HG03558 (cell line): ENCODE measurements at regions not wholly inside any gene's neighbourhood (a gene's known extent, or its start where the extent isn't known, plus 50 kb on each side); places are given as distances from the start of the nearest gene placed in this dataset.
"Not testable (repeated sequence)": the region's sequence is repeated elsewhere in the genome, so short reads cannot be mapped to it uniquely, and the experiment has no call there.

Experiments
- ATAC-seq: cut with Tn5 transposase; IDR thresholded peaks from one replicate; pipeline ENCODE4 v1.9.1; 2021; ENCODE audit warnings: moderate number of reproducible peaks; ENCODE audit not compliant: unreplicated experiment; ENCODE audit errors: extremely low read depth

DNA sequence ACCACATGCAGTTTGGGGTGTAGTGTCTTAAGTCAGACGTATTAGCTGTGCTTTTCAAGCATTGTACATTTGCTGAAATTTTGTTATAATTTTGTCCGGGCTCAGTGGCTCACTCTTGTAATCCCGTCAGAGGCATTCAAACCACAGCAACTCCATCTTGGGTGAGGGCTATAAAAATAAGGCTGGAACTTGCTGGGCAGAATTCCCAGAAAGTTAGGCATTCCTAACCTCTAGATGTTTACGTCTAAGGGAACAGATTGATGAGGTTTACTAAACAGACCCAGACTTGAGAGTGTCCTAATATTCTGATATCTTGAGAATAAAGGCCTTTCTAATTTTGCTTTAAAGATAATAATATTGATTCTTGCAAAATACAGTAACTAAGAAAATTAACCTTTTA lies 957.8 kb downstream of the NXPH1 start:
- no peak for ATAC-seq

DNA sequence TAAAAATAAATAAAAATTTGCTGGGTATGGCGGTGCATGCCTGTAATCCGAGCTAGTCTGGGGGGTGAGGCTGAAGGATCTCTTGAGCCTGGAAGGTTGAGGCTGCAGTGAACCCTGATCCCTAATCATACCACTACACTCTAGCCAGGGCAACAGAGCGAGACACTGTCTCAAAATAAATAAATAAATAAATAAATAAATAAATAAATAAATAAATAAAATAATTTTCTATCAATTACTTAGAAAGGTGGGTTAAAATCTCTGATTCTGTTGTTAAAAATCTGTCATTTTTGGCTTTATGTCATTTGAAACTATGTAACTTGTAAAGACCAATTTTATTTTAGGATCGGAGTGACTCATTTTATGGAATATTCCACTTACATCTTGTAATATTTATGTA lies 958.6 kb downstream of the NXPH1 start:
- ATAC-seq, result no peak

DNA sequence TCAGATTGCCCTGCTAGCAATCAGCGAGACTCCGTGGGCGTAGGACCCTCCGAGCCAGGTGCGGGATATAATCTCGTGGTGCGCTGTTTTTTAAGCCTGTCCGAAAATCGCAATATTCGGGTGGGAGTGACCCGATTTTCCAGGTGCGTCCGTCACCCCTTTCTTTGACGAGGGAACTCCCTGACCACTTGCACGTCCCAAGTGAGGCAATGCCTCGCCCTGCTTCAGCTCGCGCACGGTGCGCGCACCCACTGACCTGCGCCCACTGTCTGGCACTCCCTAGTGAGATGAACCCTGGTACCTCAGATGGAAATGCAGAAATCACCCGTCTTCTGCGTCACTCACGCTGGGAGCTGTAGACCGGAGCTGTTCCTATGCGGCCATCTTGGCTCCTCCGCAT lies 971.0 kb downstream of the NXPH1 start:
- not testable (repeated sequence) for ATAC-seq

DNA sequence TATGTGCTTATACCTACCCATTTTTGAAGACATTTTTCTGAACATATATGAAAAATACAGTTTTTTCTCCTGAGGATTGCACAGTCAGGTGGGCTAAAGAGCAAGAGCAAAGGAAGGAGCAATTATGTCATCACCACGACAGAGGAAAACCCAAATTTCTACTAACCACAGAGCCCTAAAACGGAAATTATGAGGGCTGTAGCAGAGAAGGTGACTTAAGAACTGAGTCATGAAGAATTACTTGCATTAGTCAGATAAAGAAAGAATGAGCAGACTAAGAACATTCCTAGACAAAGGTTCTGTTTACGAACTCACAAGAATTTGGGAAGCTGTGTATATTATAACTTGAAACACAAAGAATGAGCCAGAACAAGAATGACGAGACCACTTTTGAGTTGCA lies 974.4 kb downstream of the NXPH1 start:
- ATAC-seq, result no peak

DNA sequence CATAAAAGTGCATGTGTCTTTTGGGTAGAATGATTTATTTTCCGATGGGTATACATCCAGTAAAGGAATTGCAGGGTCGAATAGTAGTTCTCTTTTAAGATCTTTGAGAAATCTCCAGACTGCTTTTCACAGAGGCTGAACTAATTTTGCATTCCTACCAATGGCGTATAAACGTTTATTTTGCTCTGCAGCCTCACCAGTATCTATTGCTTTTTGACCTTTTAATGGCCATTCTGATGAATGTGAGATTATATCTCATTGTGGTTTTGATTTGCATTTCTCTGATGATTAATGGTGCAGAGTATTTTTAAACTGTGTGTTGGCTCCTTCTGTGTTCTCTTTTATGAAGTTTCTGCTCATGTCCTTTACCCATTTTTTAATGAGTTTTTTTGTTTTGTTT lies 1020.1 kb downstream of the NXPH1 start:
- ATAC-seq, result no peak

DNA sequence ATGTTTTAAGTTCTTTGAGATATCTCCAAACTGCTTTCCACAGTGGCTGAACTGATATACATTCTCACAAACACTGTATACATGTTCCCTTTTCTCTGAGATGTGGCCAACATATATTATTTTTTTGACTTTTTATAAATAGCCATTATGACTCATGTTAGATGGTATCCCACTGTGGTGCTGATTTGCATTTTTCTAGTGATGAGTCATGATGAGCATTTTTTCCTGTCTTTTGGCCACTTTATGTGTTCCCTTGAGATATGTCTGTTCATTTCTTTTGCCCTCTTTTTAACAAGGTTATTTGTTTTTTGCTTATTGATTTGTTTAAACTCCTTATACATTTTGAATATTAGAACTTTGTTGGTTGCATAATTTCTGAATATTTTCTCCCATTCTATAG lies 1055.1 kb downstream of the NXPH1 start:
- ATAC-seq, result no peak

DNA sequence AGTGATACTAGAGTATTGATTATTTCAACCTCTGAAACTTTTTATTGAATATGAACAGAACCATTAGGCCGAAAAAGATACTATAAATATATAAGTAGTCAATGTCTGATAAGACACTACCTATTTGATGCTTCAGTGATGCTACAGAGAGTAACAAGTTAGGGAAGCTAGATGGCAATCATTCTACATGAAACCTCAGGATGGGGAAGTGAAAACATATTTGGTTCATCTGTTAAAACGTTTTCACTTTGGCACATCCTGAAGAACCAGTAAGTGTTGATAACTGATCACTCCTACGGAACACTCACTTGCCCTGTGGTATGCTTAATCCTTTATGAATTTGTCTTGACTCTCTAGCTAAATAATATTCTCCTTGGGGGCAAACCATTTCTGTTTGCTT lies 1064.9 kb downstream of the NXPH1 start:
- ATAC-seq, result no peak

DNA sequence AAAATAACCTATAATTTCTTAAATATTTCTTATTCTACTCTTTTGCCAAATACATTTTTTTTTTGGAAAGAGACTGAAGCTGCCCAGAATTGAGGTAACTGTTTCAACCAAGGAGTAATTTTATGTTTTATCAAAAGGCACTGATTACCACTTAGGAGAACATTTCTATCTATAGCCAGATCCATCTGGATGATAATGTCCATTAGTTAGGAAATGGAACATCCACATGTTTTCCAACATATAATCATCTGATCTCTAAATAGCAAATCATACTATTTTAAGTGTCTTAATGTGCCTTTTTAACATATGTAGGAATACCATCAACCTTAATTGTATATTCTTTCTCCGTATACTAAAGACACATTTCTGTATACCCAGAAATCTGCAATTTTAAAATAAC lies 1068.9 kb downstream of the NXPH1 start:
- no peak for ATAC-seq

DNA sequence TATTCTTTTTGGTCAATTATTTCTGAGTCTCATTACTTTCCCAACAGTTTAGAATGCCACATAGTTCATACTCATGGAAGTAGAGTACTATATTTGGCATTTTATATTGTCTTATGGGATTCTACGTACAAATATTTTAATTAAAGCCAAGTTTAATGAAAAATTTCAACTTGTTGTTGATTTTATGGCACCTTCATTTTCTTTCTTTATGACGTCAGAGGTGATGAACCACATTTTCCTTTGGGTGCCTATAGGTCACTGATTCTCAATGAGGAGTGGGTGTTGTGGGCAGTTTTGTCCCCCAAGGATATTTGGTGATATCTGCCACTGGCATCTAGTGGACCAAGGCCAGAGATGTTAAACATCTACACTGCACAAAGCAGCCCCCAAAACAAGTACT lies 1071.3 kb downstream of the NXPH1 start:
- no peak for ATAC-seq

DNA sequence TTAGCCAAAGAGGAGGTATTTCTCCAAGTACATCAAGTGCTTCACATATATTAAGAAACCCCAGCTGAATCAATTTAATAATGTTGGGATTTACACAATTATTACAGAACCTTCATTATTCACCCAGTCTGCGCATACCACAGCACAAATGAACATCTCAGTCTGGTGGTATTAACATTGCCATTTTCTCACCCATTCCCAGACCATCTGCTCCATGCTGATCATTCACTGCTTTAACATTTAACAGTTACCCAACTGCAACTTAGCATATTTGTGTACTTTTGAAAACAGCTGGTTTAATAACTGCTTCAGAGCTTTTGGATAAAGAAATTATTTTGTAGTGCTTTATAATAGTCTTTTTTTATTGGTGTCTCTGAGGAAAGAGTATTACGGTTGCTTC lies 1072.1 kb downstream of the NXPH1 start:
- no peak for ATAC-seq

DNA sequence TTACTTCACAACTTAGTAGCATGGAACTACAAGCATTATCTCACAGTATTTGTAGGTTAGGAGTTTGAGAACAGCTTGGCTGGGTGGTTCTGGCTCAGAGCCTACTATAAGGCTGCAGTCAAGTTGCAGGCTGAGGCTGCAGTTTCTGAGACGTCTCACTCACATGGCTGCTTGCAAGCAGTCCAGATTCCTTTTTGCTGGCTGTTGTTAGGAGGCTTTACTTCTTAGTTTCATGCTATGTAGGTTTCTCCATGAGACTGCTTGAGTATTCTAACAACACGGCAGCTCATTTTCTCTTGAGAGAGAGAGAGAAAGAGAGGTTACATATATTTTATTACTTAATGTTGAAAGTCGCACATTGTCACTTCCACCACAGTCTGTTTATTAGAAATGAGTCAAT lies 1073.9 kb downstream of the NXPH1 start:
- ATAC-seq, result no peak

DNA sequence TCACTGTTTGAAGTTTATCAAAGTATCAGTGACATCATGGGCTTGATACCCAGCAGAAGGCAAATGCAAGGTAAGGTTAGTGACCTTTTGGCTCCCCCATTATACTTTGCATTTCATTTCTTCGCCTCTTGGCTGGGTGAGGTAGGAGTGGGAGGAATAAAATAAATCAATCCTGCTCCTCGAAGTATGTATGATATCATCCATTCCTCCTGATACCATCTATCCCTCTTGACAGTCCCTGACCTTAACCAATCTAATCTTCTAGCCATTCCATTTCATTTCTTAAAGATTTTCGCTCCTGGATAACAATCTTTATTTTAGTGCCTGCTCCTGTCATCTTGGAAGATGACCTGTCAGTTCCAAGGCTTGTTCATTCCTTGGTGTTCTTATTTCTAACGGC lies 1083.3 kb downstream of the NXPH1 start:
- no peak for ATAC-seq

DNA sequence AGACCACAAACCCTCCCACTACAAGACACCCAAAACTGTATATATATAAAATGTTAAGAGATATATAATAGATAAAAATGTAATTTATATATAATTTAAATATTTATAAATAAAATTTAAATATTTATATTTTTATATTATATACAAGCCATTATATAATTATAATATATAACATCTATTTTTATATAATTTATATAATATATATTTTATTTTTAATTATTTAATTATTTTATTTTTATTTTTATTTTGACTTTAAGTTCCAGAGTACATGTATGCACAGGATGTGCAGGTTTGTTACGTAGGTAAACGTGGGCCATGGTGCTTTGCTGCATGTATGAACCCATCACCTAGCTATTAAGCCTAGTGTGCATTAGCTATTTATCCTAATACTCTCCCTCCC lies 1090.2 kb downstream of the NXPH1 start:
- no peak for ATAC-seq

DNA sequence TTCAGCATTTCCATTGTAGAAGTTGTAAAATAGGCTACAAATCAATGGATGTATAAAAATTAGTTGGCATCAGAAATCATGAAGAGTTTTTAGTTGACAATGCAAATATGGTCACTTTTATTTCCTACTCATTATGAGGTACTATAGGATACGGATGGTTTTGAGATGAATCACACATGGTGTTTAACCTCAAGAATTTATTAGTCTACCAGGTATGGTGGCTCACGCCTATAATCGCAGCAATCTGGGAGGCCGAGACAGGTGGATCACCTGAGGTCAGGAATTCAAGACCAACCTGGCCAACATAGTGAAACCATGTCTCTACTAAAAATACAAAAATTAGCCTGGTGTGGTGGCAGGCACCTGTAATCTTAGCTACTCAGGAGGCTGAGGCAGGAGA lies 1119.0 kb downstream of the NXPH1 start:
- not testable (repeated sequence) for ATAC-seq

DNA sequence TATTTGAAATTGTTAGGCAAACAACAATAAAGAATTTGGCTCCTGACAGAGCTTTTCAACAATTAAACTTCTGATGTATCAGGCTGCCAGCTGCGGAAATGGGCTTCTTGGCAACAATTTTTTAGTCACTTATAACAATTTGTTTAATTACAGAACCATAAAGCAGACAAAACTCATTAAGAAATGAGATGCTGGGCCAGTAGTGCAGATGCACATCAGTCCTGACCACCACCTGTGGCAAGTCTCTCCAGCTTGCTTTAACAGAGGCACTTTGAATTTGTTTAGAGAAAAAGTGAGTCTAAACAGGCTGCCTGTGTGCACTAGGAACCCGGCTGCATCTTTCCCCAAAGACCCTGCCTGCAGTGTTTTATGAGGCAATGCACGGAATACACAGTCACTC lies 1124.4 kb downstream of the NXPH1 start:
- no peak for ATAC-seq

DNA sequence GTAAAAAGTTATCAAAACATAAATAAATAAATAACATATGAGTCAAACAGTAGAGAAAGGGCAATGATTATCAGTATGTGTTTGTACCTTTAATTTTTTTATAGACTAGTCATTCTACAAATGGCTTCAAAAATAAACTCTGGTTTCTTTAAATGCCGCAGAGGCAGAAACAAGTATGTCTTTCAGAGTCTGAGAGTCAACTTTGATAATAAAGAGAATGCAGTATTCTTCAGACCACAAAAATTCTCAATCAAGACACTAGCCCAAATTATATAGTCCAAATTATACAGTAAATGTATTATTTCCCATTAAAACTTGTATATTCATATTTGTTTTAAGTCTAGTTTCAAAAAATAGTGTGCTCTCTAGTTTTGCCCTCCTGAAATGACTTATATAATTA lies 1142.3 kb downstream of the NXPH1 start:
- ATAC-seq, result no peak

DNA sequence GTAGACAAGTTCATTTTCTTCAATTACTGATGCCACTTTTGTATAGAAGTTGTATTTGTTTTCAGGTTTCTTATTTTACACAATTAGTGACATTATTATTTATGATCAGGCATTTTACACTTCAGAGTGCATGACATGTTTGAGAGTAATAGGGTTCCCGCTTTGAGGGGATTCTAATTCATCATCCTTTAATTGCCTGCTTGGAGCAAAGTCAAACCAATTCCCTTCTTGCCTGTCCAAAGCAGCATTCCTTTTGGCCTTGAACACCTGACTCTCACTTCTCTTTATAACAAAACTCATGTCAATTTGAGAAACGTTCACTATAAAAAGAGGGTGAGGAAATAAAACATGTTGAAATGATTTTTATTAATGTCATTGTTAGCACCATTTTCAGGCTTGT lies 1149.4 kb downstream of the NXPH1 start:
- ATAC-seq, result no peak

DNA sequence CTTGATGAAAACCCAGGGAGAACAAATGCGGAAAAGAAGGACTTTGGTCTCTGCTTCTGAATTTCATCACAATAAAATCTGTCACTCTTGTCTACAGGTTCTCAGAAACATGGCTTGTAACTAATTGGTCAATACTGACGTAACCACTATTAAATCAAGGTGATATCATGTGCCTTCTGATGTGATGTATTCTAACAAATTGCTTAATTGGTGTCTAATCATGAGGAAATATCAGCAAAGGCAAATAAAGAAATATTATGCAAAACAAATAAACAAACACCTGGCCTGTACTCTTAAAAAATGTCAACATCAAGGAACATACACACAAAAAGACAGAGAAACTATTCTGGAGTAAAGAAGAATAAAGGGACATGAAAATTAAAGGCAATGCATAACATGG lies 1165.0 kb downstream of the NXPH1 start:
- no peak for ATAC-seq

DNA sequence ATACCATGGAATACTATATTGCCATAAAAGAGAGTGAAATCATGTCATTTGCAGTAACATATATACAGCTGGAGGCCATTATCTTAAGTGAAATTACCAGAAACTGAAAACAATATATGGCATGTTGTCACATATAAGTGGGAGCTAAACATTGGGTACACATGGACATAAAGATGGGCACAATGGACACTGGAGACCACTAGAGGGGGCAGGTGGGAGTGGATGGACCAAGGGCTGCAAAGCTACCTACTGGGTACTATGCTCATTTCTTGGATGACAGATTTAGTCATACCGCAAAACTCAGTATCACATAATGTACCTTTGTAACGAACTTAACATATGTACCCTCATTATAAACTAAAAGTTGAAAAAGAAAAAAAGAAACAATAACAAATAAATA lies 1167.6 kb downstream of the NXPH1 start:
- ATAC-seq, result no peak

DNA sequence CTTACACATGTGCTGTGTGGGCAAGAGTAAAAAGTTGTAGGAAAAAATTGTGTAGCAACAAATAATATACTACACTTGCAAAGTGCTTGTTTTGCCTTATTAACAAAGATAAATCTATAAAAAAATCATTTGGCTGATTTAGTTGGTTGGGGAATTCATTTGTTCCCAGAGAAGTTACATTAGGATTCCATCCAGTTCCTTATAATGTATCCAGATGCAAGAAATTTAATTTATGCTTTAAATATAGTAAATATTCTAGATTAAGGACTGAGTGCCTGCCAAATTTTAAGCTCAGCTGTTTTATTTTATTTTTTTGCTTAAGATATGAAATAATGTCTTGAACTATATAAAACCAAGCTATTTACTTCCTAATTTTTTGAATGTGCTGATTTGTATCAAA lies 1169.9 kb downstream of the NXPH1 start:
- ATAC-seq, result no peak

DNA sequence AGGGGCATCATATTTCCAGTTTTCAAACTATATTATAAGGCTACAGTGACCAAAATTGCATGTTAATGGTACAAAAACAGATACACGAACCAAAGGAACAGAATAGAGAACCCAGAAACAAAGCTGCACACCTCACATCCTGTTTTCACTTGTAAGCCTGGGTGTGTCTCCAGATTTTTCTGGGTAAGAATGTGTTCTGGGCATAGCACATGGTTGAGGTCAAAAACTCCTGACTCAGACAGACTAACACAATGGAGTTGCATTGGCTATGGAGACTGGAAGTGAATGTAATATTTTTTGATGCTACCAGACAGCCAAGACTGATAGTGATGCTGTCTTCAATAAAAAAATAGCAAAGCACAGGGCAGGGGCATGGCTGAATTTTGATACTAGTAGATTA lies 1175.2 kb downstream of the NXPH1 start:
- ATAC-seq, result no peak

DNA sequence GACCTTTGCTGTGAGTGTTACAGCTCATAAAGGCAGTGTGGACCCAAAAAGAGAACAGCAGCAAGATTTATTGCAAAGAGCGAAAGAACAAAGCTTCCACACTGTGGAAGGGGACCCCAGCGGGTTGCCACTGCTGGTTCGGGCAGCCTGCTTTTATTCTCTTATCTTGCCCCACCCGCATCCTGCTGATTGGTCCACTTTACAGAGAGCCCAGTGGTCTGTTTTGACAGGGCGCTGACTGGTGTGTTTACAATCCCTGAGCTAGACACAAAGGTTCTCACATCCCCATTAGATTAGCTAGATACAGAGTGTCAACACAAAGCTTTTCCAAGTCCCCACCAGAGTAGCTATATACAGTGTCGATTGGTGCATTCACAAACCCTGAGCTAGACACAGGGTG lies 1187.5 kb downstream of the NXPH1 start:
- ATAC-seq, result not testable (repeated sequence)

DNA sequence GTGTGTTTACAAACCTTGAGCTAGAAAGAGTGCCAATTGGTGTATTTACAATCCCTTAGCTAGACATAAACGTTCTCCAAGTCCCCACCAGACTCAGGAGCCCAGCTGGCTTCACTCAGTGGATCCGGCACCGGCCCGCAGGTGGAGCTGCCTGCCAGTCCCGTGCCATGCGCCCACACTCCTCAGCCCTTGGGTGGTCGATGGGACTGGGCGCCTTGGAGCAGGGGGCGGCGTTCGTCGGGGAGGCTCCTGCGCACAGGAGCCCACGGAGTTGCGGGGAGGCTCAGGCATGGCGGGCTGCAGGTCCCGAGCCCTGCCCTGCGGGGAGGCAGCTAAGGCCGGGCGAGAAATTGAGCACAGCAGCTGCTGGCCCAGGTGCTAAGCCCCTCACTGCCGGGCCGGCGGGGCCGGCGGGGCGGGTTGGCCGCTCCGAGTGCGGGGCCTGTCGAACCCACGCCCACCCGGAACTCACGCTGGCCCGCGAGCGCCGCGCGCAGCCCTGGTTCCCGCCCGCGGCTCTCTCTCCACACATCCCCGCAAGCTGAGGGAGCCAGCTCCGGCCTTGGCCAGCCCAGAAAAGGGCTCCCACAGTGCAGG lies 1188.0 kb downstream of the NXPH1 start:
- not testable (repeated sequence) for ATAC-seq
